Caco-2 (cell line): ENCODE measurements at regions not wholly inside any gene's neighbourhood (a gene's known extent, or its start where the extent isn't known, plus 50 kb on each side); places are given as distances from the start of the nearest gene placed in this dataset.

Experiments
- BruUV-seq: library from RNA; stranded (reverse); fragments of 400-500 nt; replicated peaks from 2 replicates; lab custom pipeline; 2021; lab: Mats Ljungman, UMichigan
- CTCF ChIA-PET: fragments of 300-600 bp; sonication (Branson Sonifier 250); formaldehyde crosslinking; loops from one replicate; lab custom pipeline; 2022; ENCODE audit warnings: antibody characterized with exemption; lab: Charles Lee
- POLR2A ChIA-PET: fragments of 300-600 bp; sonication (Branson Sonifier 250); formaldehyde crosslinking; loops from one replicate; lab custom pipeline; 2022; ENCODE audit warnings: antibody characterized with exemption; lab: Charles Lee
- DNase-seq, 2 experiments: peaks; one replicate each; pipeline versions ENCODE4 v3.0.0 to v3.0.0-alpha.2; 2020 to 2022
- H3K27me3 ChIP-seq: replicated peaks from 2 replicates; pipeline ENCODE4 v1.6.0; 2011; ENCODE audit warnings: low read length; ENCODE audit not compliant: control insufficient read depth, insufficient read depth
- H3K36me3 ChIP-seq: 2 replicates; pipeline ENCODE4 v1.5.1; 2011; ENCODE audit warnings: low read length; ENCODE audit not compliant: control insufficient read depth, insufficient read depth
- H3K4me1 ChIP-seq: fragments of 250-450 bp; sonication (Bioruptor Pico); 2 replicates; pipeline ENCODE4 v1.5.1; 2020; ENCODE audit warnings: mild to moderate bottlenecking
- H3K4me3 ChIP-seq: 2 replicates; pipeline ENCODE4 v1.5.1; 2011; ENCODE audit warnings: low read depth, mild to moderate bottlenecking, control low read depth, low read length
- H3K9me3 ChIP-seq: fragments of 250-450 bp; sonication (Bioruptor Pico); 2 replicates; pipeline ENCODE4 v1.5.1; 2020; ENCODE audit warnings: mild to moderate bottlenecking, moderate library complexity
- H3K27ac Mint-ChIP-seq: one replicate; pipeline ENCODE4 v1.8.0; 2022; ENCODE audit warnings: mixed read lengths; ENCODE audit not compliant: unreplicated experiment
- H3K27me3 Mint-ChIP-seq: one replicate; pipeline ENCODE4 v1.8.0; 2022; ENCODE audit warnings: mixed read lengths; ENCODE audit not compliant: insufficient read depth, unreplicated experiment
- H3K36me3 Mint-ChIP-seq: one replicate; pipeline ENCODE4 v1.8.0; 2022; ENCODE audit warnings: mild to moderate bottlenecking, mixed read lengths; ENCODE audit not compliant: insufficient read depth, unreplicated experiment
- H3K4me1 Mint-ChIP-seq: one replicate; pipeline ENCODE4 v1.8.0; 2022; ENCODE audit warnings: low read depth, mixed read lengths; ENCODE audit not compliant: unreplicated experiment
- H3K4me3 Mint-ChIP-seq: one replicate; pipeline ENCODE4 v1.8.0; 2022; ENCODE audit warnings: mild to moderate bottlenecking, moderate library complexity, mixed read lengths; ENCODE audit not compliant: unreplicated experiment
- H3K9me3 Mint-ChIP-seq: one replicate; pipeline ENCODE4 v1.8.0; 2022; ENCODE audit warnings: mixed read lengths; ENCODE audit not compliant: unreplicated experiment
- intact Hi-C: fragments of 100-400 bp; cut with micrococcal nuclease; formaldehyde crosslinking; loops from one replicate; pipeline ENCODE4 v1.10.0; 2022; ENCODE audit not compliant: unreplicated experiment
- TF ChIP-seq, protein P1 (sequence below), 2 experiments: fragments of 200-600 bp in 1 of 2; IDR thresholded peaks; 1 replicate in 1 of 2; 2 replicates in 1 of 2; pipeline versions ENCODE4 v1.5.1 to v1.8.0; 2011 to 2022; ENCODE audit warnings: antibody characterized with exemption in 1 of 2, control low read depth in 1 of 2, inconsistent platforms in 1 of 2, low read depth in 1 of 2, low read length in 1 of 2, mild to moderate bottlenecking in 1 of 2, moderate library complexity in 1 of 2; ENCODE audit not compliant: insufficient read depth in 1 of 2, severe bottlenecking in 1 of 2, unreplicated experiment in 1 of 2

- TF ChIP-seq, protein P1, sequence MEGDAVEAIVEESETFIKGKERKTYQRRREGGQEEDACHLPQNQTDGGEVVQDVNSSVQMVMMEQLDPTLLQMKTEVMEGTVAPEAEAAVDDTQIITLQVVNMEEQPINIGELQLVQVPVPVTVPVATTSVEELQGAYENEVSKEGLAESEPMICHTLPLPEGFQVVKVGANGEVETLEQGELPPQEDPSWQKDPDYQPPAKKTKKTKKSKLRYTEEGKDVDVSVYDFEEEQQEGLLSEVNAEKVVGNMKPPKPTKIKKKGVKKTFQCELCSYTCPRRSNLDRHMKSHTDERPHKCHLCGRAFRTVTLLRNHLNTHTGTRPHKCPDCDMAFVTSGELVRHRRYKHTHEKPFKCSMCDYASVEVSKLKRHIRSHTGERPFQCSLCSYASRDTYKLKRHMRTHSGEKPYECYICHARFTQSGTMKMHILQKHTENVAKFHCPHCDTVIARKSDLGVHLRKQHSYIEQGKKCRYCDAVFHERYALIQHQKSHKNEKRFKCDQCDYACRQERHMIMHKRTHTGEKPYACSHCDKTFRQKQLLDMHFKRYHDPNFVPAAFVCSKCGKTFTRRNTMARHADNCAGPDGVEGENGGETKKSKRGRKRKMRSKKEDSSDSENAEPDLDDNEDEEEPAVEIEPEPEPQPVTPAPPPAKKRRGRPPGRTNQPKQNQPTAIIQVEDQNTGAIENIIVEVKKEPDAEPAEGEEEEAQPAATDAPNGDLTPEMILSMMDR (IDR thresholded peaks at IDR 0.05; ENCODE audit: insufficient read depth in 1 of 2, low read depth in 1 of 2, low read length in 1 of 2, severe bottlenecking in 1 of 2, unreplicated experiment in 1 of 2) = no peak
- CTCF ChIA-PET = no interaction called here
- peaks cover 18% of the 10 kb centered on the region for H3K27me3 Mint-ChIP-seq
- H3K4me1 Mint-ChIP-seq = no peaks in the 10 kb centered on the region
- H3K27ac Mint-ChIP-seq = no peak overlapping the region
- POLR2A ChIA-PET = no interaction called here
- intact Hi-C loops = no loop called here
- no peaks in the 10 kb centered on the region for H3K36me3 ChIP-seq
- H3K9me3 ChIP-seq = no peaks in the 10 kb centered on the region
- no peaks in the 10 kb centered on the region for H3K36me3 Mint-ChIP-seq
- no peak overlapping the region for H3K4me3 ChIP-seq
- no TSS peak for BruUV-seq
- peaks cover 20% of the 10 kb centered on the region for H3K9me3 Mint-ChIP-seq
- no peaks in the 10 kb centered on the region for H3K27me3 ChIP-seq
- H3K4me1 ChIP-seq = no peaks in the 10 kb centered on the region
- H3K4me3 Mint-ChIP-seq = no peak overlapping the region
- DNase-seq = no peak
Measured at GRCh38 chr5:2569774-2570542, 181.5 kb downstream of the IRX2 start.

DNA sequence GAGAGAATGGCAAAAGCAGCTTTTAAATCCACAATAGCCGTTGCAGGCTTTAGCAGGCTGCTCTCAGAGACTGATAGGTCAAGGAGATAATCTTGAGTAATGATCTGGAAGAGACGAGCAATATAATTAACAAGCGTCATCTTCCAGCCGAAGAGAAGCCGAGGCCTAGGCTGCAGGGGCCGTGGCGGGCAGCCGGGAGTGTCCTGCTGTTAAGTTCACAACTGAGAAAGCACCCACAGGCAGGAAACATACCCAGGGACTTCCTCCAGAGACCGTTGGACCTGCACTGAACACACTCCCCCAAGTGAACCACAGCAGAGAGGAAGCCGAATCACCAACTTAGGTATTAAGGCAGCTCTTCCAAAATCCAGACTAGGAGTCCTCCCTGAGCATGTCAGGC, 182.3 kb downstream of the IRX2 start:
- H3K4me1 Mint-ChIP-seq = no peaks in the 10 kb centered on the region
- Histone ChIP-seq H3K9me3 (no peaks in the 10 kb centered on the region), H3K36me3 (no peaks in the 10 kb centered on the region), H3K4me1 (no peaks in the 10 kb centered on the region), H3K4me3 (no peak overlapping the region), H3K27me3 (no peaks in the 10 kb centered on the region)
- CTCF ChIA-PET = no interaction called here
- TF ChIP-seq, protein P1 (IDR thresholded peaks at IDR 0.05; ENCODE audit: insufficient read depth in 1 of 2, low read depth in 1 of 2, low read length in 1 of 2, severe bottlenecking in 1 of 2, unreplicated experiment in 1 of 2) = no peak
- no peak for DNase-seq
- peaks cover 20% of the 10 kb centered on the region for H3K9me3 Mint-ChIP-seq
- no peak overlapping the region for H3K4me3 Mint-ChIP-seq
- intact Hi-C loops = no loop called here
- peaks cover 13% of the 10 kb centered on the region for H3K27me3 Mint-ChIP-seq
- H3K36me3 Mint-ChIP-seq = no peaks in the 10 kb centered on the region
- H3K27ac Mint-ChIP-seq = no peak overlapping the region
- no TSS peak for BruUV-seq
- POLR2A ChIA-PET = no interaction called here

DNA sequence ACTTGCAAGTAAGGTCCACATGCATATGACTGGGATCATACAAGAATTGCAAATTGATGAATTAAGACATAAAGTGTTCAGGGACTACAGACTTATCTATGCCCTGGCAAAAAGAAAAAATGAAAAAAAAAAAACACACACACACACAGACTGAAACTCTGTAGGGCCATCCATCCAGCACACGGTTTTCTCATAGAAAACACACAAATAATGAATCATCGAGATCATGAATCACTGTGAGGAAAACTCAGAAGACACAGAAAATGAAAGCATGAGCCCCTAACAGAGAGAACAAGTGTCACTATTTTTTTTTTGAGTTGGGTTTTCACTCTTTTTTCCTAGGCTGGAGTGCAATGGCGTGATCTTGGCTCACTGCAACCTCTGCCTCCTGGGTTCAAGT, 185.2 kb downstream of the IRX2 start:
- H3K9me3 ChIP-seq = no peaks in the 10 kb centered on the region
- DNase-seq = no peak
- H3K4me1 Mint-ChIP-seq = no peaks in the 10 kb centered on the region
- no peaks in the 10 kb centered on the region for H3K27me3 ChIP-seq
- H3K36me3 Mint-ChIP-seq = no peaks in the 10 kb centered on the region
- H3K4me1 ChIP-seq = no peaks in the 10 kb centered on the region
- H3K27ac Mint-ChIP-seq = no peak overlapping the region
- H3K4me3 ChIP-seq = no peak overlapping the region
- no peaks in the 10 kb centered on the region for H3K36me3 ChIP-seq
- ChIA-PET CTCF (no interaction called here), POLR2A (no interaction called here)
- no TSS peak for BruUV-seq
- intact Hi-C loops = no loop called here
- H3K27me3 Mint-ChIP-seq = peaks cover 7% of the 10 kb centered on the region
- peaks cover 20% of the 10 kb centered on the region for H3K9me3 Mint-ChIP-seq
- no peak overlapping the region for H3K4me3 Mint-ChIP-seq
- TF ChIP-seq, protein P1 (IDR thresholded peaks at IDR 0.05; ENCODE audit: insufficient read depth in 1 of 2, low read depth in 1 of 2, low read length in 1 of 2, severe bottlenecking in 1 of 2, unreplicated experiment in 1 of 2) = no peak
